Mesendoderm (in vitro differentiated cells): ENCODE measurements at regions not wholly inside any gene's neighbourhood (a gene's known extent, or its start where the extent isn't known, plus 50 kb on each side); places are given as distances from the start of the nearest gene placed in this dataset.

Experiments
- DNase-seq: peaks from one replicate; pipeline ENCODE4 v3.0.0; 2013
- H2AK5ac ChIP-seq: 2 replicates; pipeline ENCODE4 v1.6.1; 2013; ENCODE audit warnings: low read length, inconsistent platforms
- H2BK120ac ChIP-seq: 2 replicates; pipeline ENCODE4 v1.6.1; 2013; ENCODE audit warnings: low read depth, mild to moderate bottlenecking, low read length, moderate library complexity, mixed read lengths
- H2BK15ac ChIP-seq: replicated peaks from 2 replicates; pipeline ENCODE4 v1.6.1; 2013; ENCODE audit warnings: low read depth, mild to moderate bottlenecking, moderate library complexity
- H2BK5ac ChIP-seq: 2 replicates; pipeline ENCODE4 v1.6.1; 2013; ENCODE audit warnings: low read length, inconsistent platforms
- H3K18ac ChIP-seq: 2 replicates; pipeline ENCODE4 v1.6.1; 2013; ENCODE audit warnings: mild to moderate bottlenecking, low read length, mixed read lengths
- H3K23ac ChIP-seq: one replicate; pipeline ENCODE4 v1.6.1; 2013; ENCODE audit warnings: low read length
- H3K27ac ChIP-seq: 2 replicates; pipeline ENCODE4 v1.5.1; 2013; ENCODE audit warnings: low read depth, mild to moderate bottlenecking, inconsistent platforms, low read length, moderate library complexity
- H3K27me3 ChIP-seq: 2 replicates; pipeline ENCODE4 v1.6.1; 2013; ENCODE audit warnings: low read length, control low read depth, mild to moderate bottlenecking, inconsistent platforms; ENCODE audit not compliant: insufficient read depth, poor library complexity
- H3K36me3 ChIP-seq: 2 replicates; pipeline ENCODE4 v1.6.1; 2013; ENCODE audit warnings: low read length, inconsistent platforms; ENCODE audit not compliant: control insufficient read depth, insufficient read depth
- H3K4ac ChIP-seq: one replicate; pipeline ENCODE4 v1.6.1; 2013; ENCODE audit warnings: low read depth, mild to moderate bottlenecking, low read length, moderate library complexity
- H3K4me1 ChIP-seq: 2 replicates; pipeline ENCODE4 v1.6.1; 2013; ENCODE audit warnings: low read depth, low read length, inconsistent platforms; ENCODE audit not compliant: control insufficient read depth
- H3K4me2 ChIP-seq: 2 replicates; pipeline ENCODE4 v1.6.1; 2013; ENCODE audit warnings: low read length
- H3K4me3 ChIP-seq: 2 replicates; pipeline ENCODE4 v1.5.1; 2013; ENCODE audit warnings: mild to moderate bottlenecking, low read length
- H3K56ac ChIP-seq: one replicate; pipeline ENCODE4 v1.6.1; 2013; ENCODE audit warnings: low read length
- H3K79me1 ChIP-seq: 2 replicates; pipeline ENCODE4 v1.6.1; 2013; ENCODE audit warnings: low read length, inconsistent platforms
- H3K79me2 ChIP-seq: 2 replicates; pipeline ENCODE4 v1.6.1; 2013; ENCODE audit warnings: mild to moderate bottlenecking, low read length; ENCODE audit not compliant: control insufficient read depth, insufficient read depth
- H3K9ac ChIP-seq: 2 replicates; pipeline ENCODE4 v1.6.1; 2013; ENCODE audit warnings: low read length, inconsistent platforms
- H4K5ac ChIP-seq: one replicate; pipeline ENCODE4 v1.6.1; 2013; ENCODE audit warnings: low read length
- H4K8ac ChIP-seq: one replicate; pipeline ENCODE4 v1.6.1; 2013; ENCODE audit warnings: low read depth, mild to moderate bottlenecking, control low read depth, low read length, moderate library complexity
- WGBS: extraction: QIAGEN DNeasy Blood & Tissue Kit; methylation state at CpG from one replicate; pipeline ENCODE4 v1.1.7; 2013; ENCODE audit warnings: low lambda C conversion rate, missing lambda C conversion rate; ENCODE audit not compliant: insufficient coverage; ENCODE audit errors: extremely low coverage; 5-methylcytosine and 5-hydroxymethylcytosine counted together

DNA sequence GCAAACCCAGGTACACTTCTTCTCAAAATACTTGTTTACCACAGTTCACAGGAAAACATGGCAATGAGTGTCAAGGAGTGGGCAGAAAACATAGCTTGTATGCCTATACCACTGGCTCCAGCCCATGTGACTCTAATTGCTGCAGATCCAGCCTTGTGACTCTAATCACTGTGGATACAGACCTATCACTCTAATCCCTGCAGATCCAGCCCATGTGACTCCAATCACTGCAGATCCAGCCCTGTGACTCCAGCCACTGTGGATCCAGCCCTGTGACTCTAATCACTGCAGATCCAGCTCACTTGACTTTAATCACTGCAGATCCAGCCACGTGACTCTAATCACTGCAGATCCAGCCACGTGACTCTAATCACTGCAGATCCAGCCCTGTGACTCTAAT lies 366.3 kb upstream of the IRX4 start:
- Histone ChIP-seq H3K27me3 (no peaks in the 10 kb centered on the region), H3K4me2 (no peak overlapping the region), H3K56ac (no peak overlapping the region), H3K4me1 (no peaks in the 10 kb centered on the region), H2BK120ac (no peak overlapping the region), H2BK15ac (no peak overlapping the region), H3K23ac (no peak overlapping the region), H3K36me3 (no peaks in the 10 kb centered on the region), H3K4me3 (no peak overlapping the region), H2AK5ac (no peak overlapping the region), H2BK5ac (no peak overlapping the region), H4K5ac (no peak overlapping the region), H4K8ac (no peak overlapping the region), H3K79me1 (no peaks in the 10 kb centered on the region), H3K27ac (no peak overlapping the region), H3K18ac (no peak overlapping the region), H3K9ac (no peak overlapping the region), H3K4ac (no peak overlapping the region), H3K79me2 (no peaks in the 10 kb centered on the region)
- no peak for DNase-seq
- WGBS, result no CpG with 5 or more reads among the region's 2 CpGs

DNA sequence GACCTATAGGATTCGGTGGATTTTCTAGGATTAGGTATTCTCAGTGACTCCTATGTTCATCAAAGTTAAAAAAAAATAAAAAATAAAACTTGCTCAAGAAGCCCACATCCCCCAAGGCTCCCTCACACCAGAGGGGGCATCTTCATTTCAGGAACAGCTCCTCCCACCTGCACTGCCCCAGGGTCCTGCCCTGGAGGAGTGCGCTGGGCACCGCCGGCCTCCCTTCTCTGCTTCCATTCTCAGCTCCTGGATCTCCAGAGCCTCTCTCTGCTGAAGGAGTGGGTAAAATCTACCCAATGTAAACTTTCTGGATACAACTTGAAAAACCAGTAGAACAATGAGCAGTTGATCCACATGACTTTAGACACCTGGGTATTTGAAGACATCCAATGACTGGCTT lies 359.8 kb upstream of the IRX4 start:
- DNase-seq, result no peak
- Histone ChIP-seq H3K79me1 (no peaks in the 10 kb centered on the region), H2BK15ac (no peak overlapping the region), H3K36me3 (no peaks in the 10 kb centered on the region), H3K79me2 (no peaks in the 10 kb centered on the region), H3K4ac (no peak overlapping the region), H3K9ac (no peak overlapping the region), H2BK5ac (no peak overlapping the region), H2AK5ac (no peak overlapping the region), H3K4me3 (no peak overlapping the region), H2BK120ac (no peak overlapping the region), H3K27me3 (no peaks in the 10 kb centered on the region), H3K56ac (no peak overlapping the region), H3K4me2 (no peak overlapping the region), H3K23ac (no peak overlapping the region), H3K18ac (no peak overlapping the region), H3K4me1 (no peaks in the 10 kb centered on the region), H4K8ac (no peak overlapping the region), H3K27ac (no peak overlapping the region), H4K5ac (no peak overlapping the region)
- WGBS, result no CpG with 5 or more reads among the region's 4 CpGs

DNA sequence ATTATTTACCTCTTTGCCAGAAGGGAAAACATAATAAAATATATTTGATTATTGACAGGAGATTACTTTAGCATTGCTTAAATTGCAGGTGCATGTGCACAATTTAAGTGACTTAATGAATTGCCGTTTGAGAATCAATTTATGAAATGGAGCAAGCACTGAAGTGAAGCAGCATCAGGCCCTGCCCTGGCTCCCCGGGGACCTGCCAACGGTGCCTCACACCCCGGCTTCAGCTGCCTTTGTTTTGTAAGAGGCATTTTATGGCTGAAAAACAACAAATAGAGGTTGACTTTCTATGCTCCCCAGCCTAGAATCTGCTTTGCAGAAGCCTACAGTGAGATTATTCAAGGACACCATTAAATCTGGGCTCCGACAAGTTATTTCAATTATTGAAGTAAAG lies 359.1 kb upstream of the IRX4 start:
- Histone ChIP-seq H3K4me2 (no peak overlapping the region), H2AK5ac (no peak overlapping the region), H3K79me2 (no peaks in the 10 kb centered on the region), H3K36me3 (no peaks in the 10 kb centered on the region), H3K56ac (no peak overlapping the region), H3K23ac (no peak overlapping the region), H3K27ac (no peak overlapping the region), H4K8ac (no peak overlapping the region), H3K79me1 (no peaks in the 10 kb centered on the region), H3K4ac (no peak overlapping the region), H3K18ac (no peak overlapping the region), H3K27me3 (no peaks in the 10 kb centered on the region), H3K9ac (no peak overlapping the region), H4K5ac (no peak overlapping the region), H2BK5ac (no peak overlapping the region), H3K4me3 (no peak overlapping the region), H3K4me1 (no peaks in the 10 kb centered on the region), H2BK15ac (no peak overlapping the region), H2BK120ac (no peak overlapping the region)
- no CpG with 5 or more reads among the region's 5 CpGs for WGBS
- DNase-seq, result no peak

DNA sequence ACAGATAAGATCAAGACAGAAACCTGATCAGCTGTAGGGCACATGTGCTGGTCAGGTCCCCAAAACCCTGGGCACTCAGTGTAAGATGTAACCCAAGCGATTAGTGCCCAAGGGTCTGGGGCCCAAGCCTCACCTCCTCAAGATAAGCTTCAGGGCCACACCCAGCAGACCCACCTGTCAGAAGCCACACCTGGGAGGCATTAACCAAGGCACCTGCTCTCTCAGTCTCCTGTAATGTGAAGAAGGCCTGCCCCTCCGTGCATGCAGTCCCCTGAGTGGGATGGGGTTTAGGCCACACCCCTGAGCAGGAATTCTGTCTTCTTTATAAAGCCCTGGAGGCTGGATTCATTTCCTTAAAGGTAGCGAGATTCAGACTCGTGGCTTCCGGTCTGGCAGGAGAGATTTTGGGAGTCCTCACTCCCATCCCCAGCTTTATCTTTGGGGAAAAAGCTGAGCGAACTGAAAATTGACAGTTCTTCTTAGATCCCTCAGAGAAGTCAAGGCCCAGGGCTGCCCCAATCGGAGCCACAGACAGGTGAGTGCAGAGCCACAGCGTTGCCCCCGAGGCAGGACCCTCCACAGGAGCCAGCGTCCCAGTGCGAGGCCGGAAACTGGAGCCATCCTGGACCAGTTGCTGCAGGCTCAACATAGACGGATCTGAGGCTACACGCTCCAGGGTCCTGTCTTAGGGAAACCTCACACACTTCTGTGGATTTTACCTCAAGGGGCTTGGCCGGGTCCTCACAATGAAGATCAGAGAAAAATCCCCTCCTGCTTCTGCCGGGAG lies 357.6 kb upstream of the IRX4 start:
- Histone ChIP-seq H2BK5ac (no peak overlapping the region), H3K79me1 (no peaks in the 10 kb centered on the region), H2BK15ac (no peak overlapping the region), H3K4ac (no peak overlapping the region), H2BK120ac (no peak overlapping the region), H3K4me3 (no peak overlapping the region), H3K18ac (no peak overlapping the region), H3K56ac (no peak overlapping the region), H3K79me2 (no peaks in the 10 kb centered on the region), H3K27me3 (no peaks in the 10 kb centered on the region), H3K4me1 (no peaks in the 10 kb centered on the region), H3K9ac (no peak overlapping the region), H3K4me2 (no peak overlapping the region), H3K36me3 (no peaks in the 10 kb centered on the region), H3K23ac (no peak overlapping the region), H2AK5ac (no peak overlapping the region), H4K5ac (no peak overlapping the region), H3K27ac (no peak overlapping the region), H4K8ac (no peak overlapping the region)
- WGBS, result no CpG with 5 or more reads among the region's 16 CpGs
- no peak for DNase-seq

DNA sequence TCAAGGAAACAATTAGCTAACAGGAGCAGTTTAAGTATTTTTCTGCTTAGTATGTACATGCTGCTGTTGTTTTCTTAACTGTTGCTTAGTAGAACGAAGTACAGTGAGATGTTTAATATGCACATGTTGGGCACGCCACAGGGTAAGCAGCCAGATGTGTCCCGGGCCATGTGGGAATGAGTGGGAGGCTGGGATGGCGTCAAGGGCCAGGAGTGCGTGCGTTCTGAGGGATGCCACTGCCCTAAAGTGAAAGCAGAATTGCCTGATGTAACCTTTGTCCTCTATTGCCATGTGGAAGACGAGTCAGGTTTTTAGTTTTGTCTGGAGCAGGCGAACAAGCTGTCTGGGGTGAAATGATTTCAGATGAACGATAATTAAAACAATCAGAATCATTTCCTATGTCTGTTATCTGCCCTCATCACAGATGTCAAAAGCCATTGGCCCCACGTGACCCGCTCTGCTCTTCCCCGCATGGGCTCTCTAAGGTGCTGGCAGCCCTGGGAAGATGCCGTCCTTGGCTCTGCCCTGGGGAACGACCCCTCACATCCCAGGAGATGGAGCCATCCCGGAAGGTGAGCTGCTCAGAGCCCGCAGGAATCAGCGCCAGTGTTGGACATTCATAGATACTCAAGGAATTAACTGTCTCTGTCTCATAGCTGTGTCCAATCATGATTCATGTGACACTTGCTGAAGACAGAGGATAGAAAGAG lies 356.6 kb upstream of the IRX4 start:
- no peak overlapping the region for H3K23ac ChIP-seq
- no peaks in the 10 kb centered on the region for H3K27me3 ChIP-seq
- no peaks in the 10 kb centered on the region for H3K36me3 ChIP-seq
- no peak overlapping the region for H3K18ac ChIP-seq
- no peak overlapping the region for H3K27ac ChIP-seq
- H3K56ac ChIP-seq, result no peak overlapping the region
- no peak overlapping the region for H2AK5ac ChIP-seq
- H4K8ac ChIP-seq, result no peak overlapping the region
- H3K4me1 ChIP-seq, result no peaks in the 10 kb centered on the region
- WGBS, result no CpG with 5 or more reads among the region's 17 CpGs
- no peak overlapping the region for H4K5ac ChIP-seq
- no peak overlapping the region for H3K4ac ChIP-seq
- H2BK120ac ChIP-seq, result no peak overlapping the region
- no peak for DNase-seq
- no peak overlapping the region for H3K4me3 ChIP-seq
- no peak overlapping the region for H2BK15ac ChIP-seq
- no peak overlapping the region for H3K4me2 ChIP-seq
- H2BK5ac ChIP-seq, result no peak overlapping the region
- H3K9ac ChIP-seq, result no peak overlapping the region
- H3K79me2 ChIP-seq, result no peaks in the 10 kb centered on the region
- no peaks in the 10 kb centered on the region for H3K79me1 ChIP-seq
